ENCODE measurements at regions not wholly inside any gene's neighbourhood (a gene's known extent, or its start where the extent isn't known, plus 50 kb on each side); places are given as distances from the start of the nearest gene placed in this dataset.

GRCh38 chr6:74434171-74434570 is 738.2 kb downstream of the CD109 start:
- no peak for TF ChIP-seq SIN3A (IDR thresholded peaks at IDR 0.05; ENCODE audit: borderline replicate concordance, insufficient read depth, low read length)
- TF ChIP-seq TAF1 (IDR thresholded peaks at IDR 0.05; ENCODE audit: borderline replicate concordance, insufficient read depth, low read length) = no peak

All from PFSK-1 (cell line).